ENCODE measurements at regions not wholly inside any gene's neighbourhood (a gene's known extent, or its start where the extent isn't known, plus 50 kb on each side); places are given as distances from the start of the nearest gene placed in this dataset.

- no peak for TF ChIP-seq CTBP2 (IDR thresholded peaks at IDR 0.05; ENCODE audit: borderline replicate concordance, insufficient read depth, insufficient read length, low read length)
- TF ChIP-seq ATF2 (IDR thresholded peaks at IDR 0.05; ENCODE audit: low read length) = no peak
- TF ChIP-seq SIN3A (conservative IDR thresholded peaks at IDR 0.05 in 1 of 2, IDR thresholded peaks at IDR 0.05 in 1 of 2; ENCODE audit: low read depth in 1 of 2, low read length in 2 of 2) = no peak
Observed at GRCh38 chr6:18584372-18584771, 197.2 kb downstream of the RNF144B start (continued).

Data from H1 (cell line).